OCI-LY7 (cell line): ENCODE measurements at regions not wholly inside any gene's neighbourhood (a gene's known extent, or its start where the extent isn't known, plus 50 kb on each side); places are given as distances from the start of the nearest gene placed in this dataset.

ENCODE experiments used
- CTCF ChIP-seq: fragments of 200-600 bp; sonication (generic); conservative IDR thresholded peaks from 2 replicates; pipeline ENCODE4 v1.5.1; 2014; ENCODE audit warnings: mild to moderate bottlenecking, antibody characterized with exemption, low read length, moderate library complexity, mixed read lengths
- EZH2phosphoT487 ChIP-seq: fragments of 200-600 bp; sonication (generic); IDR thresholded peaks from 2 replicates; pipeline ENCODE4 v1.6.1; 2018; ENCODE audit warnings: low read depth, borderline replicate concordance, mild to moderate bottlenecking, mixed run types, antibody characterized with exemption, low read length, moderate library complexity, mixed read lengths

- TF ChIP-seq CTCF (no peak), EZH2phosphoT487 (no peak)
Observed at GRCh38 chr9:107632661-107633060, 143.1 kb upstream of the KLF4 start.
